ENCODE measurements at regions not wholly inside any gene's neighbourhood (a gene's known extent, or its start where the extent isn't known, plus 50 kb on each side); places are given as distances from the start of the nearest gene placed in this dataset.

GRCh38 chr1:193952778-193953374 is 766.5 kb upstream of the B3GALT2 start:
- Mint-ChIP-seq H3K27ac (no peak overlapping the region), H3K4me3 (no peak overlapping the region), H3K27me3 (no peaks in the 10 kb centered on the region), H3K4me1 (no peaks in the 10 kb centered on the region), H3K9me3 (peaks cover 0 to 3% of the 10 kb centered on the region in 2 donors)
- ATAC-seq = no peak
- DNase-seq = no peak

- no peak overlapping the region for H3K4me3 Mint-ChIP-seq
- no peaks in the 10 kb centered on the region for H3K9me3 Mint-ChIP-seq
- ATAC-seq = no peak
- H3K4me1 Mint-ChIP-seq = no peaks in the 10 kb centered on the region
- no peak for DNase-seq
- no peaks in the 10 kb centered on the region for H3K27me3 Mint-ChIP-seq
- no peak overlapping the region for H3K27ac Mint-ChIP-seq
Observed at GRCh38 chr1:193951984-193952383, 765.6 kb upstream of the B3GALT2 start.

- no peak for ATAC-seq
- H3K4me1 Mint-ChIP-seq = no peaks in the 10 kb centered on the region
Observed at GRCh38 chr1:193944454-193944853, 758.0 kb upstream of the B3GALT2 start.

GRCh38 chr1:193940176-193940575 is 753.8 kb upstream of the B3GALT2 start:
- Mint-ChIP-seq H3K27ac (no peak overlapping the region), H3K4me1 (no peaks in the 10 kb centered on the region), H3K27me3 (no peaks in the 10 kb centered on the region), H3K9me3 (peaks cover 0 to 16% of the 10 kb centered on the region in 2 donors), H3K4me3 (no peak overlapping the region)
- DNase-seq (no peak), ATAC-seq (no peak)

More at GRCh38 chr1:193944454-193944853, 758.0 kb upstream of the B3GALT2 start:
- no peak overlapping the region for H3K4me3 Mint-ChIP-seq
- peaks cover 0 to 22% of the 10 kb centered on the region in 2 donors for H3K9me3 Mint-ChIP-seq
- no peak for DNase-seq
- H3K27me3 Mint-ChIP-seq = no peaks in the 10 kb centered on the region
- peak overlapping the region in 1 of 2 donors; percentile 67 for H3K27ac Mint-ChIP-seq

- DNase-seq = no peak
- Mint-ChIP-seq H3K27me3 (no peaks in the 10 kb centered on the region), H3K4me1 (no peaks in the 10 kb centered on the region), H3K27ac (no peak overlapping the region), H3K9me3 (peaks cover 0 to 11% of the 10 kb centered on the region in 2 donors), H3K4me3 (no peak overlapping the region)
- no peak for ATAC-seq
Observed at GRCh38 chr1:193939585-193939984, 753.2 kb upstream of the B3GALT2 start.

- Mint-ChIP-seq H3K9me3 (no peaks in the 10 kb centered on the region), H3K4me3 (no peak overlapping the region), H3K27me3 (no peaks in the 10 kb centered on the region), H3K4me1 (no peaks in the 10 kb centered on the region), H3K27ac (no peak overlapping the region)
- DNase-seq (no peak), ATAC-seq (no peak)
Observed at GRCh38 chr1:193937308-193937707, 750.9 kb upstream of the B3GALT2 start.

GRCh38 chr1:193932979-193933378 is 746.6 kb upstream of the B3GALT2 start:
- no peak overlapping the region for H3K4me3 Mint-ChIP-seq
- ATAC-seq (no peak), DNase-seq (no peak)
- no peaks in the 10 kb centered on the region for H3K27me3 Mint-ChIP-seq
- no peaks in the 10 kb centered on the region for H3K9me3 Mint-ChIP-seq
- H3K27ac Mint-ChIP-seq = no peak overlapping the region
- H3K4me1 Mint-ChIP-seq = no peaks in the 10 kb centered on the region

- no peaks in the 10 kb centered on the region for H3K4me1 Mint-ChIP-seq
- DNase-seq (no peak), ATAC-seq (no peak)
- H3K9me3 Mint-ChIP-seq = peaks cover 0 to 8% of the 10 kb centered on the region in 2 donors
- no peaks in the 10 kb centered on the region for H3K27me3 Mint-ChIP-seq
- no peak overlapping the region for H3K4me3 Mint-ChIP-seq
- H3K27ac Mint-ChIP-seq = no peak overlapping the region
Observed at GRCh38 chr1:193931356-193931755, 744.9 kb upstream of the B3GALT2 start.

GRCh38 chr1:193929374-193930033 is 743.1 kb upstream of the B3GALT2 start:
- H3K27ac Mint-ChIP-seq = no peak overlapping the region
- peaks cover 0 to 8% of the 10 kb centered on the region in 2 donors for H3K9me3 Mint-ChIP-seq
- H3K4me3 Mint-ChIP-seq = no peak overlapping the region
- H3K27me3 Mint-ChIP-seq = no peaks in the 10 kb centered on the region
- H3K4me1 Mint-ChIP-seq = no peaks in the 10 kb centered on the region
- ATAC-seq = no peak
- DNase-seq = no peak

- ATAC-seq = no peak
- no peaks in the 10 kb centered on the region for H3K4me1 Mint-ChIP-seq
- no peaks in the 10 kb centered on the region for H3K27me3 Mint-ChIP-seq
- DNase-seq = no peak
- no peak overlapping the region for H3K27ac Mint-ChIP-seq
- peaks cover 0 to 8% of the 10 kb centered on the region in 2 donors for H3K9me3 Mint-ChIP-seq
- H3K4me3 Mint-ChIP-seq = no peak overlapping the region
Observed at GRCh38 chr1:193927550-193927949, 741.1 kb upstream of the B3GALT2 start.

GRCh38 chr1:193926956-193927355 is 740.5 kb upstream of the B3GALT2 start:
- Mint-ChIP-seq H3K9me3 (peaks cover 0 to 8% of the 10 kb centered on the region in 2 donors), H3K27me3 (no peaks in the 10 kb centered on the region), H3K4me1 (no peaks in the 10 kb centered on the region), H3K4me3 (no peak overlapping the region), H3K27ac (no peak overlapping the region)
- DNase-seq (no peak), ATAC-seq (no peak)

- Mint-ChIP-seq H3K27me3 (no peaks in the 10 kb centered on the region), H3K9me3 (no peaks in the 10 kb centered on the region), H3K4me3 (no peak overlapping the region), H3K4me1 (no peaks in the 10 kb centered on the region), H3K27ac (no peak overlapping the region)
- DNase-seq = no peak
- ATAC-seq = no peak
Observed at GRCh38 chr1:193919827-193920226, 733.4 kb upstream of the B3GALT2 start.

GRCh38 chr1:193916452-193916851 is 730.0 kb upstream of the B3GALT2 start:
- ATAC-seq (no peak), DNase-seq (no peak)
- Mint-ChIP-seq H3K9me3 (no peaks in the 10 kb centered on the region), H3K4me1 (no peaks in the 10 kb centered on the region), H3K27ac (no peak overlapping the region), H3K27me3 (no peaks in the 10 kb centered on the region), H3K4me3 (no peak overlapping the region)

- Mint-ChIP-seq H3K27ac (no peak overlapping the region), H3K9me3 (peaks cover 0 to 1% of the 10 kb centered on the region in 2 donors), H3K4me3 (no peak overlapping the region), H3K4me1 (no peaks in the 10 kb centered on the region), H3K27me3 (no peaks in the 10 kb centered on the region)
- DNase-seq = no peak
- ATAC-seq = no peak
Observed at GRCh38 chr1:193914871-193915270, 728.5 kb upstream of the B3GALT2 start.

- H3K27ac Mint-ChIP-seq = no peak overlapping the region
- H3K4me1 Mint-ChIP-seq = no peaks in the 10 kb centered on the region
- no peak overlapping the region for H3K4me3 Mint-ChIP-seq
- ATAC-seq = no peak
- peaks cover 0 to 8% of the 10 kb centered on the region in 2 donors for H3K9me3 Mint-ChIP-seq
- no peaks in the 10 kb centered on the region for H3K27me3 Mint-ChIP-seq
- DNase-seq = no peak
Observed at GRCh38 chr1:193909406-193910082, 723.1 kb upstream of the B3GALT2 start.
